LHCN-M2 (cell line): ENCODE measurements at regions not wholly inside any gene's neighbourhood (a gene's known extent, or its start where the extent isn't known, plus 50 kb on each side); places are given as distances from the start of the nearest gene placed in this dataset.
A peak's percentile ranks its signal among the peaks of the same experiment; 100 is the strongest.

Experiments used
- DNase-seq: peaks from one replicate; pipeline ENCODE4 v3.0.0-alpha.2; 2012; ENCODE audit warnings: low read depth

DNA sequence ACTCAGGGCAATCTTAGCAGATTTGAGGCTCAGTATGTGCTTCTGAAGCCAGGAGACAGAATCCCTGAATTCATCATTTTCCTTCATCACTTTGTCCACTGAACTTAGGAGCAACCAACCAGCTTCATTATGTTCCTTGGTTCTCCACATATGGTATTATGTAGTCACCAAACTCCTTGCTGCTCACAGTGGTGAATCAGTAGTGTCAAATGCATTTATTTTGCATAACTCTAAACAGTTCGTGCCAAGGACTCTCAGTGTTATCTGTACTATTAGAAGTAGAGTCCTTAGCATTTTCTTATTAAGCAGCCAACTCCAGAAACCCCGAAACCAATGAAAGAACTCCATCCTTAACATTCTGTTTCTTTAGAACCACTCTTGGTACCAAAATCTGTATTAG is 466.9 kb upstream of the RGS6 start:
- DNase-seq, result no peak

DNA sequence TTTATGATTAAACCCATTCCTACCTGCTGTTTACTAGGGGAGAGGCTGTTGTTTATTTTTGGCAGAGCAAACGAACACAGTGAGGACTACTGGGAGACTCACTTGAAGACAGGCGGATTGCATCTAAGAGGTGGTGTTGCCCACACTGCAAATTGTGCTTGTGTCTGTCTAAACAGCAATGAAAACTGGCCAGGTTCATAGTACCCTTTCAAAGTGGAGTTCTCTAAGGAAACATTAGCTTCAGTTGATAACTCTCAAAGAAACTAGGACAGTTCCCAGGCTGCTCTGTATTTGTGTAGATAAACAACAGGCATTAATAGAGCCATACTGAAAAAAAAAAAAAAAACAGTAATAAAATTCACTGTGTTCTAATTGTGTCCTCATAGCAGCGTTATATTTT is 466.0 kb upstream of the RGS6 start:
- DNase-seq, result no peak

DNA sequence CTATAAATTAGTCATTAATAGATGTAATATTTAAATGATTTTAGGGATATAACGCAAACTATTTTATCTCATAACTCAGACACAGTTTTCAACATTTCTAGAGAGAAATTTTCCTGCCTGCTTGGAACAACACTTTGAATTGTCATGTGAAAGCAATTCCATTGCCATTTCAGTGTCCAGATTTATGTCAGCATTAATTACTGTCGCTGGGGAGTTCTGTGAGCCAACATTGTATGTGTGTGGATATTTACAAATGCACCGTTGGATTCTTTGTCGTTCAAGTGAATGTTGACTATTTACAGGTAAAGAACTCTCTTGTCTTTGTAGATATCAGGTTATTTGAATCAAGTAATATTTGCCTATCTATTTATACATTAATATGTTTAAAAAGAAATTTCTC is 465.3 kb upstream of the RGS6 start:
- DNase-seq, result no peak

DNA sequence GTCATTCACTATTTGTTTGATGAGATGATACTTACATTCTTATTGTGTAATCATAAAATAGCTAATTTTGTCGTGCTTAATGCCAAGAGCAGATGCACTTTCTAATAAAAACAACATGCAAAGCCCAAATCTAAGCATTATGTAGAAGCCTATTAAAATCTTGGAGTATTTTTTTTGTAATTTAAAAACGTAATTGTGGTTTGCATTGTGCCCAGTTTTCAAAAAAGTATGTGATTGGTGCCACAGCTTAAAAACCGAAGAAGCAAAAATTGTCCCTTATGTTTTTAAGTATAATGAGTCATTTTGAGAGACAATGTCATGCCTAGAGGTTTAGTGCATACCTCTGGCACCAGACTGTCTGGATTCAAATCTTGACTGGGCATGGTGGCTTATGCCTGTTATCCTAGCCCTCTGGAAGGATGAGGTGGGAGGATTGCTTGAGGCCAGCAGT is 464.8 kb upstream of the RGS6 start:
- DNase-seq, result peak; percentile 54

DNA sequence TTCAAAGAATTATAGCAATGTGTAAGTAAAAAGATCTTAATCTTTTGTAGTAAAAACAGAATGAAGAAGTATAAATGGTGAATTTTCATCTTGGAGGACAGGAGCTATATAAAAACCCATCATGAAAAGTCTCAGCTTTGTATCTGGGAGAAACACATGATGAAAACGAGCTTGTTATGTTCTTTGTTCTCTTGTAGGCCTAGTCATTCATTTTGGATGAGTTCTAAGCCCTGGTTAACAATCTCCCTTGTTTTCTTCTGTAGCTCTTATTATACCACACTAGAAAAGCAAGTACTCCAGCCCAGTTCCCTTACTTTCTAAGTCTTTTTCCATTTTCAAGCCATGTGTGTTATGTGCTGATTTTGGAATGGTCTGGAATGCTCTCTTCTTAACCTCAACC is 463.5 kb upstream of the RGS6 start:
- no peak for DNase-seq

DNA sequence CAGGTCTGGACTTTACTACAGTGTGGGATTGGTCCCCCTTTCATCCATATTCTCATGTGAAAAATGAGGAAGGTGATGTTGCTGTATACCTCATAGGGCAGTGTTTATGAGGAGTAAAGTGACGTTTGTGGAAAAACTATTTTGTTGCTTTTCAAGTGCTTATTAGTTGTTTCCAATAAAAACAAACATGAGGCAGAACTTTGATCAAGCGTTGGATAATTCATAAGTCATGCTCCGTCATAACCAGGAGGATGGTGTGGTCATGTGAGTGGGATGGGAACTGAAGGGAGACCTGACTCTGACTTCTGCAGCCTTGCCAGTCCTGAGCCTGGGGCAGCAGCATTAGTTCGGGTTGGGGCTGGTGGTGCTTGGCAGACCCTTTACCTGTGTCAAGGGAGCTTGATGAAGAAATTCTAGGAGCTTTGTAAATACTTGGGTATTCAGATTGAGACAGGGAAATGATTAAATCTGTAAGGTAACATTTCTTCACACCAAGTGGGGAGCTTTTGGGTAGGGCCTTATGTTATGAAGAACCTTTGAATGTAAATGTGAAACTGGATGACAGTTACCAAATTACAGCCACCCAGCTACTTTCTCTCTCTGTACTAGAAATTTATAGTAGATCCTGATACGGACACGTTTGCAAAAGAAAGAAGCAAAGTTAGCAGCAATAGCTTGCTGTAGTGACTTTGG is 462.4 kb upstream of the RGS6 start:
- no peak for DNase-seq

DNA sequence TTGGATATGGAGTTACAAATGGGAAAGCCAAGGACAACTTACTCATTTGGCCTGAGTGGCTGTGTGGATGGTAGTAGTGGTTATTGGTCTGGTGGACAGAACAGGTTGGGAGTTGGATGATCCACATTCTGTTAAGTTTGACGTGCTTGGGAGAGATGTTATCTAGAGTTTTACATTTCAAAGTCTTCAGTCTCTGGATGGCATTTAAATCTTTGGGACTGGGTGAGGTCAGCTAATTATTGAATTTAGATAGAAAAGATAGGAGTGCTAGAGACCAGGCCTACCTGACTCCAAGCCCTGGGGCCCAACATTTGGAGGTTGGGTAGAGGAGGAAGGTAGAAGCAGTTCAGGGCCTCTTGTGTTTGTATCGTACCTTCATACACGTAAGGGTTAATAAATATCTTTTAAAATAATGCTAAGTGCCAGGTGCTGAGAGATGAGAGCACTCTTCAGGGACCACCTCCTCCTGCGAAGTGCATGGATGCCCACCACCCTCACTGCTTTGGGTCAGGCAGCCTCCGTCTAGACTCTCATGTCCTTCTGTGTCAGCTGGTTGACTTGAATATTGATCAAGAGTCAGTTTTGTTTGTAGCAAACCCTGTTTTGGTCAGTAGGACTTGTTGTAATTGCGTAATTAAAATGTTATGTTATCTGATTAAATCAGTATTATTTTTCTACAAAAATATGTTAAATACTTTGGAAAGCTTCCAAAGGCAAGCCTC is 460.4 kb upstream of the RGS6 start:
- DNase-seq, result no peak

DNA sequence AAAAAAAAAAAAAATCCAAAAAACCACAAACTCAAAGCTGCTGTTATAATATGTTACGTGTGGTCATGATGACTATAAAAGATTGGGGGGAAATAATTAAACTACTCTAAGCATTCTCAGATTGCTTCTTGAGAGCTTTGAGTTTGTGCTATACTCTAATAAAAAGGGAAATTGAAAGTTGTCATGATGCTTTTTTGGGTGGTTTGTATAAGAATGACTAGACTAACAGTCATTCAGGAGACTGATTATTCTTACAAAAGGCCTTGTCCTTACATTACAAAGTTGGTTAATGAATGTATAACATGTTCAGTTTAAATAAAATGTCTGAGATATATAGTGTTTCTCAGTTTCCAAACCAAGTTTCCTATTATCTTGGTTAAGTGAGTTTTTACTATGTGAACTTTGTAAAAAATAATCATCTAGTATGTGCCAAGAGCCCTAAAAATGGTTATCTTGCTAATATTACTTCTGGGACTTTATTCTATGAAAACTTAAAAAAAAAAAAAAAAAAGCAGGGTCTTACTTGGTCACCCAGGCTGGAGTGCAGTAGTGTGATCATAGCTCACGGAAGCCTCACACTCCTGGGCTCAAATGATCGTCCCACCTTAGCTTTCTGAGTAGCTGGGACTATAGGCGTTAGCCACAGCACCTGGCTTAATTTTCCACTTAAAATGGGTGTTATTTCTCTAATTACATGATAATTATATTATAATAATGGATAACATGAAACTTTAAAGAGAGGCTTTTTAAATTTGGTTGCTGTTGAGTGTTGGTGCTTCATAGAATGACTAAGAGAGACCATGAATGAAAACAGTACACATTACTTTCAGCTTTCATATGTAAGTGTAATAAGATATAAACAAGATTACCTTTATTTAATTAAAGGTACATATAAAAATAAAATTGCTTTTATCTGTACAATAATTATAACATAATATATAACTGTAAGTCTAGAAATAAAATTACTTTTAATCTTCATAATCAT is 459.6 kb upstream of the RGS6 start:
- peak; percentile 43 for DNase-seq

DNA sequence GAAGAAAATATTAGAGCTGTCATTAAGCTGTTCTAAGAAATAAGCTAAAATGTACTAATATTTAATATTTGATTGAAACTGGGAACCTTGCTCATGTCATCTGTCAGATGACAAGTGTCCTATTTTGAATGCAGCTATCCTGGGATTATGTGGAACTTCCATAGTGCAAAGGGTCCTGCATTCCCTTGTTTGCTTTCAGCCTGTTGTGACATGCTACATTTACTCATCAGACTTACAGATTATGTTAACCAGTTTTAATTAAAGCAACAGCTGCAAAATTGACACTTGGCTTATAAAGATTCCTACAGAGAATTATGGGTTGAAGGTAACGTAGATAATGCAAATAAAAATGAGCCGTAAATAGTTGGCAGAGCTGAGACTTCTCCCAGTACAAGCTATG is 458.4 kb upstream of the RGS6 start:
- no peak for DNase-seq

DNA sequence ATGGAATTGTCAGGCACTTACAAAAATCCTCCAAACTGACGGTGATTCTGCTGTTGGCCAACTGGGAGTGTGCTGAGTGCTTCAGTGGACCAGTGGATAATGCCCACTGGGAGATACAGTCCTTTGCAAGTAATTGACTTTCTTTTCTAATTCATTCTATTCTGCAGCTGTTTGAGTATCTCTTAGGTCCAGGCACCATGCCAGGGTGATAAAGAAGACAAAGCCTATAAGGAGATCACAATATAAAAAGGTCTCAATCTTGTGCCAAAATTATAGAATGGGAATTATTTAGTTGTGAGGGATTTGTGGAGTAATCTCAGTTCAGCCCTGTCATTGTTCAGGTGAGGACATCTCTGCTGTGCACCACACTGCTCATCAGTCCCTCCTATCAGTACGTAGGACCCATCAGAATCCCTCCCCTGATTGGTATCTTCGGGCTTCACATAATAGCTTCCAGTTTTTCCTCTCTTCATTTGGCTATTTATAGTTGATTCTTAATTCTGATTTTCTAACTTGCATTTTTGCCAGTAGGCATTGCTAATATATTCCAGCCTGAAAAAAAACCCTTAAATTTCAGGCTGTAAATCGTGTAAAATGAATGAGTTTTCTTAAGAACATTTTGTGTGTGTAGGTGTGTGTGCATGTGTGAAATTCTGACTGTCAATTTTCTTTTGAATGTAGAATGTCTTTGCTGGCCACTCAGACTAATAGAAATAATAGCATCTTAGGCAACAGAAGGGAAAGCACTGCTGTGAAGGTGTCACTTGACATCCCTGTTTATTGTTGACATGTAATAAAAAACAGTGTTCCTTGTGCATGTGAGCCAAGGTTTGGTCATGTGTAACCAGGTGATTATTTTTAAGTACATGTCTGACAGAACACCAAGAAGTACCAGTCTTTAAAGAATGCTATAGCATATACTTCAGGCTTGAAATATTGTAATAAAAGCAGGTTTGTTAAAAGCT is 457.6 kb upstream of the RGS6 start:
- DNase-seq, result peak; percentile 71

DNA sequence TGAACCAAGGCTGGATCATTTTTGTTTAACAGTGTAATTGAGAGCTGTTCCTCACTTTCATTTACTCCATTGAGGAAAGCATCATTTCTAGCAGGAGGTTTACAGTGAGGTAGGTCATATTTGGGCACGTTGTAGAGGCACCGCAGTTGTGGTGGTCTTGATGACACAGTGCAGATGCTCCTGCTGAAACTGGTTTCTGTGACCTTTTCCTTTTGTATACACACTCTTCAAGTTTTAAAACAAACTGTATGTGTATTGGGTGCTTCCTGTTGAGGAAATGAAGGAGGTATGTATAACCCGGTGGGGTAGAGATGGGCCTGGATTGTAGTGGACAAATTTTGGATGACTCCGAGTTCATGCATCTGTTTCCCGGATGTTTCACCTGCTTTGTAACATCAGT is 456.3 kb upstream of the RGS6 start:
- DNase-seq, result peak; percentile 60

DNA sequence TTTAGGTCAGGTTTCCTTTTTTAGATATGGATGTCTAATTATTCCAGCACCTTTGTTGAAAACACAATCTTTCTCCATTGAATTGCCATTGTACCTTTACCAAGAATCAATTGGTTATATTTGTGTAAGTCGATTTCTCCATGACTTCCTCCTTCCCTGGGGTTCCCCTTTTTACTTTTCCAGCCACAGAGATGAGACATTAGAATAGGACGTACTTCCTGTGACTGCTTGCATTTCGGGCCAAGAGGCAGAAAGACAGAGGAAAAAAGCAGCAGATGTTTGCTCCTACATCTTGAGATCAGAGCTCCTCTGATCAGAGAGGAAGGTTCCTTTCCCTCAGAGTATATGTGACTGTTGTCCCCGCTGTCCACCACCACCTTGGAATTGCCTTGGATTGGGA is 453.7 kb upstream of the RGS6 start:
- peak; percentile 54 for DNase-seq

DNA sequence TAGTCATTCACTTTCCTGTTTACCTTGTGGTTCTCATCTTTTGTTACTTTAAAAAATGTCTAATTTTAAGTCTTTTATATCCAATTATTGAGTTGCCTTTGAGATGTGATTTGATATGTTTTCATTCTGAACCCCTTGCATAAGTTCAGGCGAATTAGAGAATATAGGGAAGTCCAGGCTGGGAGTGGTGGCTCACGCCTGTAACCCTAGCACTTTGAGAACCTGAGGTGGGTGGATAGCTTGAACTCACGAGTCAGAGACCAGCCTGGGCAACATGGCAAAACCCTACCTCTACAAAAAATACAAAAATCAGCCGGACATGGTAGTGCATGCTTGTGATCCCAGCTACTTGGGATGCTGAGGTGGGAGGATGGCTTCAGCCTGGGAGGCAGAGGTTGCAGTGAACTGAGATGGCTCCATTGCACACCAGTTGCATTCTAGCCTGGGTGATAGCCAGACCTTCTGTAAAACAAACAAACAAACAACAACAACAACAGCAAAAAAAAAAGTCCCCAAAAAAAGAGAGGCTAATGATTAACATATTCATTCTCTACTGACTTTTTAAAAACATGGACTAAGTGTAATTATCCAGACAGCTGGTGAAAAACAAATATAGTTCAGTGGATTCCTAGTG is 451.1 kb upstream of the RGS6 start:
- no peak for DNase-seq

DNA sequence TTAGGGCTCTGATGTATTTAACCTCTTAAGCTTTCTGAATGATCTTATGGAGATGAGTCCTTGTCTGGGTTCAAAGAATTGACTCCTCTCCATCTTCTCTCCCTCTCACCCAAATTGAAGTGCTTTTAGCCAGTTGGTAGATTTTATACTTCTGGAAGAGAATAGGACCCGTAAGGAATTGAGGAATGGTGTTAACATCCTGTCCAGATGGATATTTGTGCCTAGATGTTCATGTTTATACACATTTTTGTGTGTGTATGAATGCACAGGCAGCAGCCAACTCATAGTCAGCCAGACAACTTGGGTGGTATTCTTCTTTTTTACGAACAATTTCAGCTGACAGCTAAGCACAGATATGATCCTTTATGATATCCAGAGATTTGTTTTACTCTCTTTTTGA is 449.6 kb upstream of the RGS6 start:
- no peak for DNase-seq

DNA sequence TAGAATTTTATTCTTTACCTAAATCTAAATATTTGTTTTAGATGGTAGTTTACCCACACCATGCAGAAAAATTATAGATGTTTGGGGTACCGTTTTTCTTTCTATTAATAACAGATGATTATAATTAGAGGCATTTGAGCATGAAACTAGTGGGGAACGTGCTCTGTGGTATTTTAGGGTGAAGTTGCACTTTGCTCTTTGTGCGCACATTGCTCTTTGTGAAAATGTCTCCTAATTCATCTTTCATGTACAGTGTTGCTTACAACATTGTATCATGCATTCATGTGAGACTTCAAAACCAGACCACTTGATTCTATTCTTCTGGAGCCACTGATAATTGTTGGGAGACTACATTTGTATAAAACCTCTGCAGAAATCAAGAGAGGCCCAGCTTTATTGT is 449.1 kb upstream of the RGS6 start:
- no peak for DNase-seq

DNA sequence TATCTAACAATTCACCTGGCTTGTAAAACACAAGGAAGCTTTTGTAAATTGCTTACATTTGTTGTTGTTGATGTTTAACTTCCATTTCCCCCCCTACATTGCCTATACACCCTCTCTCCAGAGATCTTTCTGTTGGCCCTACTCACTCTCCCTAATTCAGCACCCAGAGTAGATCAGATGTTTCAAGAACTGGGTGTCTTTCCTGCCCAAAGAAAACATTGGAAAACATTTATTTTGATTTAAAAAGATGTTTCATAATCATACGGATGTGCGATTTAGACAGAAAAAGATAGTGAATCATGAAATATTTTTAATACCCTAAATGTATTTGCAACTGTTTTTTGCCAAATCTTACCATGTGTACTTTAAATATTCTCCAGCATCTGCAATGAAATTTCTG is 446.4 kb upstream of the RGS6 start:
- DNase-seq, result no peak

DNA sequence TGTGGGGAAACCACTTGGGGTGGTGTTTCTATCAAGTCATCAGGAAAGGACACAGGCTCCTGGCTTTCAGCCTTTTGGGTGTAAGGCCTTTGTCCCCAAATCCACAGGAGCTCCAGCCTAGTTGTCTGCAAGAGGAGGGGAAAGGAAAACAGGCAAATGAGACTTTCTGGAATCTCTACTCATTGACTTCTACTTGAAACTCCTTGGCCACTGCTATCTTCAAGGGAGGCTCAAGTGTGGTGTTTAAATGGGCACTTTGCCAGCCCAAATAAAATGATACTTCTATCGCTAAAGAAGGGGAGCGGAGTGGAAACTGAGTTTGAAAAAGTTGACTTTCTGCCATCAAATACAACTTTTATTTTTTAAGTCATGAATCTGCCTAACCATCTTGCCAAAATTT is 445.9 kb upstream of the RGS6 start:
- DNase-seq, result no peak

DNA sequence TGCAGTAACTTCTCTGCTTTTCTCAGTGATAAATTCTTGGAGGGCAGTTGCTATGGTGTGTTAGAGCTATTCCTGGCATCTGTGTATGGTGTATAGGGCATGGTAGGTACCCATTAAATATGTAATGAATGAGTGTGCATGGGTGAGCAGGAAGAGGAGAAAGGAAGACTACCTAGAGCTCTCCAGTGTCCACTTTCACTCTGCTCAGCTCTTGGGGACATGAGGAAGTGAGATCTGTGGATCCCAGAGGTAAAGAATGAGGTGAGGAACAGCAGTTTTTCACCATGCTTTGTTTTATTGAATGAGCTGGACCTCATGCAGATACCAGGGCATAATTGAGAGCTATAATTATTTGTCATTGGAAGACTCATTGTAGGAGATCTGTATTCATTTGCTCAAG is 444.8 kb upstream of the RGS6 start:
- no peak for DNase-seq

DNA sequence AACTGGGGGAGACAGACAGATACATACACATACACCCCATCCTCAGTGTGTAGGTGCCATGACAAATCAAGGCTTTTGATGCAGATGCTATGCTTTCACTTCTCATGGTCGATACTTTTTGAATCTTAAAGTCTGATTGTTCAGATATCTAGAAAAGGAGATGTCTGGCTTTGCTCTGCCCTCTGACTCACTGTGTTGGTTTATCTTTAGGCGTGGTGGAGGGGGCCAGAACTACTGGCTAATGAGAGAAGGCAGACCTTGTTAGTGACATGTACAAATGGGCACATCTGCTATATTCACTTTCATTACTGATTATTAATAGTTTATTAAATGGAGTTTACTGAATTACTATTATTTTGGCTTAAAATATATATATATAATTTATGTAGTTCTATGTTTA is 444.3 kb upstream of the RGS6 start:
- peak; percentile 24 for DNase-seq

DNA sequence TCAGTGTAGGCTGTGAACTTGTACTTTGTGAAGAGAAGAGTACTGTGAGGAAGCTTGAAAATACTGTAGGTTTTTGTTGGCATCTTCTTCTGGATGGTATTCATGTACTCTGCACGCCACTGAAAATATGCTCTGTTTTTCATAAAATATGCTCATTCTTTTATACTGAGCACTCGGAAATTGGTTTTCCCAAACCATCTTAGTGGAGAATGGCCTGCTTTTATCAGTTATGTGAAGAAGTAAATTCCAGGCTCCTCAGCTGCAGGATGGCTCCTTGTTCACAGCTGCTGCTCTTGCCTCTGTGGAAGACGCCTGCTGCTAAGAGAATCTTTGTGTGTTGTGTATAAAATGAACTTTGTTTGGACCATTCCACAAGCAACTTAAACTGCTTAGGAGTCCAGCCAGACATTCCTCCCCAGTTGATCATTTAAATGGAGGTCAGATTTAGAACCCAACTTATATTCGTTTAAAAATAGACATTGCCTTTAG is 443.5 kb upstream of the RGS6 start:
- DNase-seq, result peak; percentile 38
